Forelimb muscle (tissue), 1 donor: ENCODE measurements at regions not wholly inside any gene's neighbourhood (a gene's known extent, or its start where the extent isn't known, plus 50 kb on each side); places are given as distances from the start of the nearest gene placed in this dataset.

Source experiments
- DNase-seq: peaks from one replicate; pipeline ENCODE4 v3.0.0-alpha.2; 2013; ENCODE audit warnings: low read depth

GRCh38 chr14:85248881-85249635 is 280.9 kb upstream of the FLRT2 start:
- DNase-seq: no peak

DNA sequence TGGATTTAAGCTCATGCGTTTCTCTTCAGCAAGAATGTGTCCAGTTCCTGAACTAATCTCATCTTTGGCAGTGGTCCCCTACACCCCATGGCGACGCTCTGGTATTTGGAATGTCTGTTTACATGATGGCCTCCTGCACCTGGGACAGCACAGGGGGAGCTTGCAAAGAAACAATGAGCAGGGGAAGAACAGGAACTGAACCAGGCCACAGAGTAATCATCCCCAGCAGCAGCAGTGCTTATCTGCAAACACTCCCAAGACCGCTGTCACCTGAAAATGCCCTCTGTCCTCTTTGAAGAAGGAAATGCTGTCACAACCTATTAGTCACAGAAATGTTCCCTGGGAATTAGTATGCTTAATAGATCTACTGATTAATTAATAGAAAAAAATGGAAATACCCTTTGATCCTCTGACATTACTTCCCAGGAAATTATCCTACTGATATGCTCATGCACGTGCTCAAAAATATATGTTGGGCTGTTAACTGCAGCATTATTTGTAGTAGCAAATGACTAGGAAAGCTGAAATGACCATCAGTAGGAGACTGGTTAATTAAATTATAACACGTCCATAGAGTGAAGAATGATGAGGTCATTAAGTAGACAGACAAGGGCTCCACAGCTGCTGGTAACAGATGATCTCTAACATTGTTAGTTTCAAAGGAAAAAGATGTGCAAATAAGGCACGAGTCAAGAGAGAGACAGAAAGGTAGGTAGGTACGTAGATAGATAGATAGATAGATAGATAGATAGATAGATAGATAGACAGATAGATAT is 279.3 kb upstream of the FLRT2 start:
- DNase-seq: no peak

GRCh38 chr14:85252011-85252410 is 277.9 kb upstream of the FLRT2 start:
- DNase-seq: no peak

DNA sequence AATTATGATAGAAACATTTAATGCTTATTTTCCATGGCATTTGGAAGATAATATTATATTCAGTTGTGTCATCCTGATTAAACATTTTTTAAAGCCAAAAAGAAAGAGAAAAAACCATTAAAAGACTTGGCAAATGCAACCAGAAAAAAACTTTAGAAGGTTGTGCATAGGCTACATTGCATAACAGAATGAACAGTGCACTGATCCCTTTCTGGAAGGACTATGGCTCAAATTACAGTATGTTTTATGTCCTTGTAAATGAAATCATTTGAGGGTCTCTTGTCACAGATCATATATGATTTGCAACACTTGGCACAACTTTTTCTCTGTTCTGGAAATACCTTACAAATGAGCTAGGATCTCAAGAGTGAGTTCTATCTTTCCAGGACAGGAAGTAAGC is 275.2 kb upstream of the FLRT2 start:
- no peak for DNase-seq

GRCh38 chr14:85257287-85257686 is 272.7 kb upstream of the FLRT2 start:
- DNase-seq: no peak

- DNase-seq: no peak
Measured at GRCh38 chr14:85263916-85264675, 265.8 kb upstream of the FLRT2 start.

GRCh38 chr14:85273099-85273677 is 256.8 kb upstream of the FLRT2 start:
- DNase-seq: no peak

DNA sequence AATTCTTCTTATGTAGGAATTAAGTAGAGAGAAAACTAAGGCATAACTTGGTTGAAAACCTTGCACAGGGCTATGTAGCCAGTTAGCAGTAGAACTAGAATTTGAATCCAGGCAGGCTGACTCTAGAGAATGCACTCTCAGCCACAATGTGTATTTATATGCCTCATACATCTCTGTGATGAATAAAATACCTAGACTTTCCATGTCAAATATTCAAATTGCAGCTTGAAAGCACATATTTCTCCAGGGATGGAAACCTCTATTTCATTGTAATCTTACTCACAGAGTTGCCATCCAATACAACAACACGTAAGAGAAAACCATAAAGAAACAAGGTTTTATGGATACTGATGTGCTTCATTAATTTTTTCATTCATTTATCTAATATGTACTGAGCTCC is 256.0 kb upstream of the FLRT2 start:
- no peak for DNase-seq

GRCh38 chr14:85276161-85276978 is 253.6 kb upstream of the FLRT2 start:
- no peak for DNase-seq

- no peak for DNase-seq
Measured at GRCh38 chr14:85276979-85277228, 253.0 kb upstream of the FLRT2 start.

- DNase-seq: no peak
Measured at GRCh38 chr14:85279407-85279806, 250.5 kb upstream of the FLRT2 start.

GRCh38 chr14:85280074-85280473 is 249.9 kb upstream of the FLRT2 start:
- DNase-seq: no peak

GRCh38 chr14:85281921-85282320 is 248.0 kb upstream of the FLRT2 start:
- DNase-seq: no peak

- no peak for DNase-seq
Measured at GRCh38 chr14:85288041-85288440, 241.9 kb upstream of the FLRT2 start.

DNA sequence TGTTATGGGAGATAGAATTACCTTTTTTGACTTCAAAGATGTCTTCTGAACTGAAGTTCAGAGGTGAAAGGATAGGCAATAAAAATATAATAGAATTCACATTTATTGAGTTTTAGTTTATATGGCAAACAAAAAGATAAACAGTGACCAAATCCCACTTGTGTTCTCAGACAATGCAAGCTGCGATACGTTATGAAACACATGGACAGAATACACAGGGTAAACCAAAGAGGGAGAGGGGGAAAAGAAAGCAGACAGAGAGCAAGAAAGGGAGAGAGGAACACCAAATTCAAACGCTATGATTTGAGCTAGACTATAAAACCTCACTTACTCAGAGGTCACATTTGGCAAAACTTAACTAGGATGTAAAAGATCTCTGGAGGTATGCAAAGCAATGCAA is 238.2 kb upstream of the FLRT2 start:
- no peak for DNase-seq

GRCh38 chr14:85293612-85294234 is 236.2 kb upstream of the FLRT2 start:
- DNase-seq: no peak

DNA sequence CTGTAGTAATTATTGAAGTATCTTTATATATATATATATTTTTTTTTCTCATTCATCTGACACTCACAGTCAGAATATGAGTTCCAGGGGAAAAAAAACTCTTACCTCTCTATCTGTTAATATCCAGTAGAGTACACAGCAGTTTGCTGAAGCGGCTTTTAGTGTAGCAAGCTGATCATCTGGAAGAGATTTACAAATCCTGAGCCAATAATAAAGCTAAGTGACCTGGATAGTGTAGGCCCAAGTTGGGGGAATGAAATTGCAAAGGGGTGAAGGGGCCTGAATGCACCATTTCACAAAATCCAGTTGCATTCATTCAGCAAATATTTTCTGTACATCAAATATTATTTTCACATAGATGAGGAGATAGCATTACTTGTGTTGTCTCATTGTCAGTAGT is 234.6 kb upstream of the FLRT2 start:
- DNase-seq: peak; percentile 26

- no peak for DNase-seq
Measured at GRCh38 chr14:85296456-85297210, 233.3 kb upstream of the FLRT2 start.

DNA sequence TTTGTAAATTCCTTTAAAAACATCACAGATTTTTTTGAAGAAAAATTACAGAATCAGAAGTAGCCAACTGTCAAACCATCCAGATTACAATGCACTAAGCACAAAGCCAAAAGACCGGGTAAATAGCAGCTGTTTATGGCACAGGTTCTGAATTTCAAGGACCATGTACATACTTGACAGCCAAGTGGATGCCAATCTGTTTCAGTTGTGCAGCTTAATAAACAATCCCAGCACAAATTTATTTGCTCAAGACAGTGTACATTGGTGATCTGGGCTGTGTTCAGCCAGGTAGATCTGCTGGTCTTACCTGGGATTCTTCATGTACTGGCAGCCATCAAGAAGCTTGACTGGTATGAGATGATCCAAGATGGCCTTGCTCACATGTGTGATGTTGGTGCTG is 229.8 kb upstream of the FLRT2 start:
- DNase-seq: no peak

DNA sequence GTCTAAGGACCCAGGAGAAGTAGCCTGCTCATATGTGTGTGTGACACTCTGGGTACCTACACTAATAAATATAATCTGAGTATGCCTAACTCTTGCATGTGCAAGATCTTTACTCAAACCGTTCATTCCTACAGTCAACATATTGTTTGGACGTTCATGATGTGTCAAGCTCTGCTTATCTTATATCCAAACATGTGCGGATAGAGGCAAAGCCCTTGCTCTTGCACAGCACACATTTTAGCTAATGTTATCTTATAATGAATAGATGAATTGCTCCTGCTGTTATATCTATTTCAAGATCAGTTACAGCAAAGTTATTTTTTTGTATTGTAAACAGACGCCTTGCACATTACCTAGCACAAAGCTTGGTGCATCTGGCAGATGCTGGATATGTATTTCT is 228.4 kb upstream of the FLRT2 start:
- DNase-seq: no peak
